C4-2B (cell line): ENCODE measurements at regions not wholly inside any gene's neighbourhood (a gene's known extent, or its start where the extent isn't known, plus 50 kb on each side); places are given as distances from the start of the nearest gene placed in this dataset.

Experiments used
- ZFX ChIP-seq: fragments of 450-650 bp; IDR thresholded peaks from 2 replicates; pipeline ENCODE4 v1.6.1; 2017
- TF ChIP-seq, protein P1 (sequence below): fragments of 450-650 bp; conservative IDR thresholded peaks from 2 replicates; pipeline ENCODE4 v1.5.1; 2017; ENCODE audit warnings: mild to moderate bottlenecking

GRCh38 chr16:51814617-51815016 lies 663.5 kb upstream of the SALL1 start:
- no peak for TF ChIP-seq ZFX
- TF ChIP-seq, protein P1, sequence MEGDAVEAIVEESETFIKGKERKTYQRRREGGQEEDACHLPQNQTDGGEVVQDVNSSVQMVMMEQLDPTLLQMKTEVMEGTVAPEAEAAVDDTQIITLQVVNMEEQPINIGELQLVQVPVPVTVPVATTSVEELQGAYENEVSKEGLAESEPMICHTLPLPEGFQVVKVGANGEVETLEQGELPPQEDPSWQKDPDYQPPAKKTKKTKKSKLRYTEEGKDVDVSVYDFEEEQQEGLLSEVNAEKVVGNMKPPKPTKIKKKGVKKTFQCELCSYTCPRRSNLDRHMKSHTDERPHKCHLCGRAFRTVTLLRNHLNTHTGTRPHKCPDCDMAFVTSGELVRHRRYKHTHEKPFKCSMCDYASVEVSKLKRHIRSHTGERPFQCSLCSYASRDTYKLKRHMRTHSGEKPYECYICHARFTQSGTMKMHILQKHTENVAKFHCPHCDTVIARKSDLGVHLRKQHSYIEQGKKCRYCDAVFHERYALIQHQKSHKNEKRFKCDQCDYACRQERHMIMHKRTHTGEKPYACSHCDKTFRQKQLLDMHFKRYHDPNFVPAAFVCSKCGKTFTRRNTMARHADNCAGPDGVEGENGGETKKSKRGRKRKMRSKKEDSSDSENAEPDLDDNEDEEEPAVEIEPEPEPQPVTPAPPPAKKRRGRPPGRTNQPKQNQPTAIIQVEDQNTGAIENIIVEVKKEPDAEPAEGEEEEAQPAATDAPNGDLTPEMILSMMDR, result no peak
